DMS153 treated with DMSO at 0.1 percent for 48 hours (cell line): ENCODE measurements at regions not wholly inside any gene's neighbourhood (a gene's known extent, or its start where the extent isn't known, plus 50 kb on each side); places are given as distances from the start of the nearest gene placed in this dataset.

Experiments used
- DNase-seq: peaks from one replicate; lab custom pipeline; 2025; ENCODE audit not compliant: unreplicated experiment; lab: John Stamatoyannopoulos, UW

GRCh38 chr14:101040538-101041442 is 137.3 kb upstream of the RTL1 start:
- DNase-seq: no peak

- DNase-seq: no peak
Measured at GRCh38 chr14:101043891-101044290, 140.4 kb upstream of the RTL1 start.

GRCh38 chr14:101044741-101045140 is 141.2 kb upstream of the RTL1 start:
- no peak for DNase-seq

- DNase-seq: no peak
Measured at GRCh38 chr14:101045511-101045910, 142.0 kb upstream of the RTL1 start.

- no peak for DNase-seq
Measured at GRCh38 chr14:101046071-101046470, 142.5 kb upstream of the RTL1 start.

- DNase-seq: no peak
Measured at GRCh38 chr14:101047326-101047725, 143.8 kb upstream of the RTL1 start.

GRCh38 chr14:101048766-101049165 is 145.2 kb upstream of the RTL1 start:
- DNase-seq: no peak

GRCh38 chr14:101049511-101049910 is 146.0 kb upstream of the RTL1 start:
- DNase-seq: no peak

- no peak for DNase-seq
Measured at GRCh38 chr14:101049942-101050341, 146.4 kb upstream of the RTL1 start.

- no peak for DNase-seq
Measured at GRCh38 chr14:101050901-101051490, 147.5 kb upstream of the RTL1 start.

- no peak for DNase-seq
Measured at GRCh38 chr14:101054671-101055070, 151.1 kb upstream of the RTL1 start.

GRCh38 chr14:101055106-101055662 is 151.7 kb upstream of the RTL1 start:
- no peak for DNase-seq

GRCh38 chr14:101055776-101056374 is 152.4 kb upstream of the RTL1 start:
- no peak for DNase-seq

GRCh38 chr14:101056446-101056845 is 152.9 kb upstream of the RTL1 start:
- no peak for DNase-seq

GRCh38 chr14:101057394-101057793 is 153.9 kb upstream of the RTL1 start:
- no peak for DNase-seq

GRCh38 chr14:101058571-101058970 is 155.0 kb upstream of the RTL1 start:
- no peak for DNase-seq

- no peak for DNase-seq
Measured at GRCh38 chr14:101060171-101060601, 156.7 kb upstream of the RTL1 start.

GRCh38 chr14:101061411-101062064 is 158.0 kb upstream of the RTL1 start:
- no peak for DNase-seq

- no peak for DNase-seq
Measured at GRCh38 chr14:101062065-101062450, 158.5 kb upstream of the RTL1 start.

- no peak for DNase-seq
Measured at GRCh38 chr14:101062601-101063000, 159.1 kb upstream of the RTL1 start.

GRCh38 chr14:101063121-101063520 is 159.6 kb upstream of the RTL1 start:
- no peak for DNase-seq
